ENCODE measurements at regions not wholly inside any gene's neighbourhood (a gene's known extent, or its start where the extent isn't known, plus 50 kb on each side); places are given as distances from the start of the nearest gene placed in this dataset.

DNA sequence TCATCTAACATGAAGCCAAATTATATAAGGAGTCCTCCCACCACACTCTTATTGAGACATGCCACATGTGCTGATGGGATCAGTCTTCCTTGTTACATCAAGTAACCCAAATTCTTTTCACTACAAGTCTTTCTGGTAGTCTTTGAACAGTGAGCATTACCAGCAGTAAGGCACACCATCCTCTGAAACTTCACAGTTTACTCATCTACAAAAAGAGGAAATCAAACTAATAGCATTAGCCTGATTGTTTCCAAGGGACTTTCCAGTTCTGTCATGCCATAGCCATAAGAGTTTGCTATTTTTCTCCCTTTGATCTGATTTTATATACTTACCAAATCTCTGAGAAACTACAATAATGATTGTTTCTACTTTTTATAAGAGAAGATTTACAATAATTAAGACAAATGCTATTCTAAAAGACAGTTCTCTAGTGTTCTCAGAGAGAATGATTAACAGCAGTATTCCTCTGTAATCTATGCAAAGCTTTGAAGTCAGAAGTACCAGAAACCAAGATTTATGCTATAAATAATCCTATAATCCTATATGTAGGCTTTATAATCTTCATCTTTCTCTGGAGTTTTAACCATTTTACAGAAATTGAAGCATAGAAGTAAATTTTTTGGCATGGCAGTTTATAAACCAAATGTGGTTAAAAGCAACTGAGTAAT, 166.2 kb upstream of the ACO1 start:
- no peak for DNase-seq

DNA sequence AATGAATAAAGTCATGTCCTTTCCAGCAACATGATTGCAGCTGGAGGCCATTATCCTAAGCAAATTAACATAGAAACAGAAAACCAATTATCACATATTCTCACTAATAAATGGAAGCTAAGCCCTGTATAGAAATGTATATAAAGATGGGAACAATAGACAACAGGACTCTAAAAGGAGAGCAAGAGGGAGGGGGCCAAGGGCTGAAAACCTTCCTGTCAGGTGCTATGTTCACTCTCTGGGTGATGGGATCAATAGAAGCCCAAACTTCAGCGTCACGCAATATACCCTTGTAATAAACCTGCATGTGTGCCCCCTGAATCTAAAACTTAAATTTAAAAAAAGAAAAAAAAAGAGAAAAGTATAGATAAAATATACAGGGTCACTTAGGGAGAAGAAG, 163.7 kb upstream of the ACO1 start:
- DNase-seq, result no peak

- no peak for DNase-seq
These were observed 150.0 kb upstream of the ACO1 start for GRCh38 chr9:32234451-32234850.

DNA sequence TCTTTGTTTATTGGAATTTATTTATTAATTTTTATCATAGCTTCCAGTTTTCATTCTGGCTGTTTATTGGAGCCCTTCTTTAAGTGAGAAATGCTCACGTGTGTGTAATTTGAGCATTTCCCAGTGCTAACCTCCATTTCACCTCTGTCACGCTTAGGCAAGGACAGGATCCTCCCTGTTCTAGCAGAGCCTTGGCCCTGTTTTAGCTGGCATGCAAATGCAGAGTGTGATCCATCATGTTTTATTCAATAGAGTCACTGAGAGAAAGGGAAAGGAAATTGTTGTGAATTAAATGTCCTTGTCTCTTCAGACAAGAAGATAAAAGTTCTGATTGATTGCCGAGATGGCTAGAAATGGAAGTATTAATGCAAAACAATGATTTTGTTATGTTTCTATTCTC, 137.3 kb upstream of the ACO1 start:
- DNase-seq, result no peak

DNA sequence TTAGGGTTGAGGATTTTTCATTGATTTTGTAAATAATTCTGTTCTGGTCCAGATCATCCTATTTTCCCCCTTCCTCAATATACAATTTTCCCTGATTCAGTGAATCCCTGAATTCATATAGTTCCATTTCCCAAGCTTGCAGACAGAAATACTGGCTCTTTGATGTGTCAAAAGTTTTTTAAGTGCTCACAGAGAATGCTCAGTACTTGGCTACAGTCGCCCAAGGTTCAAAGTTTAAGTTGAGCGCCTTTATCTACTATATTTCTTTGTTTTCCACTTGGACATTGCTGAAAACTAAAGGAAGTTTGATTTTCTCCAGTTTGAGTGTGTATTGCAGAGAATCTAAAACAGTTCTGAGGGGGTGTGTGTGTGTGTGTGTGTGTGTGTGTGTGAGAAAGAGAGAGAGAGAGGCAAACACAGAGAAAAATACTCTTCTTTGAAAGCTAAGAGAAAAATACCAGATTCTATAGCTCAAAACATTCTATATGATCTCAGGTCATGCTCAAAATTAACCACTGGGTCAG, 136.2 kb upstream of the ACO1 start:
- no peak for DNase-seq

GRCh38 chr9:32251539-32251938, 132.9 kb upstream of the ACO1 start:
- peak; percentile 60 for DNase-seq

DNA sequence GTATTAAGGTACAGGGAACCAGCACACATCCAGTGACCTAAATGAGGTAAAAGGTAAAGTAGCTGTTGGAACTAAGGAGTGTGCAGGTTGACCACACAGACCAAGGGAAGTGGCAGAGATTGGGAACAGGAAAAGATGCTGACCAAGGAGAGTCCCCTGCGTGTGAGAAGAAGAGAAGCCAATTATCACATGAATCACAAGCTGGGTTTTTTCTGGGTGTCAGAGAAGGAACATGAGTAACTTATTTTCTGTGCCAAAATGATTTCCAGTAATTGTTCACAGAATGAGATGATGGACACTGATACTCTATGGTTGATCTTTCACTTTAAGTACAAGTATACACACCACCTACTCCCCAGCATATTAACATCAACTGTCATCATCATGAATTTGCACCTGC, 130.7 kb upstream of the ACO1 start:
- no peak for DNase-seq

DNA sequence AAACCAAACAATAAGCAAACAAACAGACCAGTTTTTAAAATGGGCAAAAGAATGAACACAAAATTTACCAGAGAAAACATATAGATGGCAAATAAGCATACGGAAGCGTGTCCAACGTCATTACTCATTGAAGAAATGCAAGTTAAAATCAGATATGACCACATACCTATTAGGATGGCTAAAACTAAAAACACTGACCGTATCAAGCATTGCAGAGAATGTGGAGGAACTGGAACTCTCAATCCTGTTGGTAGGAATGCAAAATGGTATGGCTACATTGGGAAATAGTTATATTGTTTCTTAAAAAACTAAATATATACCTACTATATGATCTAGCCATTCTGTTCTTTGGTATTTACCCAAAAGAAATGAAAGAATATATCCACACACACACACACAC, 129.4 kb upstream of the ACO1 start:
- DNase-seq, result no peak

DNA sequence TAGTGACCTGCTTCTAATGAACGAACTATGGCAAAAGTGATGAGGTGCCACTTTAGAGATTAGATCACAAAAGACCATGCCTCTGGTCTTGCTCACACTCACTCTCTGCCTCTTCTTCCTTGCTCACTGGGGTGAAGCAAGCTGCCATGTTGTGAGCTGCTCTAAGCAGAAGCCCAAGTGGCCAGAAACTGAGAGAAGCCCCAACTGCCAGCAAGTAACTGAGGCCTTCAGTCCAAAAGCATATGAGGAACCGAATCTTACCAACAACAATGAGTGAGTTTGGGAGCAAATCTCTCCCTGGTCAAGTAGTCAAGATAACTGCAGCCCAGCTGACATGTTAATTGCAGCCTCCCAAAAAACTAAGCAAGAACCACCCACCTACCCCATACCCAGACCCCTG, 126.0 kb upstream of the ACO1 start:
- DNase-seq, result no peak

- DNase-seq, result no peak
These were observed 124.1 kb upstream of the ACO1 start for GRCh38 chr9:32260151-32260862.

DNA sequence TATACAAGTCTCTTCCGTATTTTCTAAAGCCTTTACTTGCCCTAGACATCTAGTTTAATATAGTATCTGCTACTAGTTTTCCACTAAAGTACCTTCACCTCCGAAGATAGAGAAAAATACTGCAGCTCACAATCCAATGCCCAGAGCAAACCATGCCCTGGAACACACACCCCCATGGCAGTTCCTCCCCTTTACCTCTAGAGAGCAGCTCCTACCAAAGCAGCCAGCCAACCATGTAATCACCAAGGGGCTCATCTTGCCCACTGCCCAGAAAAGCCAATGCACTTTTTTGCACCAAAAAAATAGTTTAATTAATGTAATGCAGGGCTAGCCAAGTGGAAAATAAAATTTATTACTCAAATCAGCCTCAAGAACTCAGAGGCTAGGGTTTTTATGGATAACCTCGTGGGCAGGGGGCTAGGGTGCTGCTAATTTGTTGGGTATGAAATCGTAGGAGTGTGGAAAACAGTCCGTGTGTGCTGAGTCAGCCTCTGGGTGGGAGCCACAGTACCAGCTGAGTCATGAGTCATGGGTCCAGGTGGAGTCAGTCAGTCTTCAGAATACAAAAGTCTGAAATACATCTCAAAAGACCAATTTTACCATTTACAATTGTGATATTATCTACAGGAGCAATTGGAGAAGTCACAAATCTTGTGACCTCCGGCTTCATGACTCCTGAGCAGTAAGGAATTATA, 120.1 kb upstream of the ACO1 start:
- DNase-seq, result peak; percentile 76

- DNase-seq, result no peak
These were observed 119.4 kb upstream of the ACO1 start for GRCh38 chr9:32265037-32265436.

GRCh38 chr9:32278991-32279390, 105.5 kb upstream of the ACO1 start:
- no peak for DNase-seq

GRCh38 chr9:32289756-32290155, 94.7 kb upstream of the ACO1 start:
- no peak for DNase-seq

GRCh38 chr9:32291370-32291769, 93.1 kb upstream of the ACO1 start:
- no peak for DNase-seq

DNA sequence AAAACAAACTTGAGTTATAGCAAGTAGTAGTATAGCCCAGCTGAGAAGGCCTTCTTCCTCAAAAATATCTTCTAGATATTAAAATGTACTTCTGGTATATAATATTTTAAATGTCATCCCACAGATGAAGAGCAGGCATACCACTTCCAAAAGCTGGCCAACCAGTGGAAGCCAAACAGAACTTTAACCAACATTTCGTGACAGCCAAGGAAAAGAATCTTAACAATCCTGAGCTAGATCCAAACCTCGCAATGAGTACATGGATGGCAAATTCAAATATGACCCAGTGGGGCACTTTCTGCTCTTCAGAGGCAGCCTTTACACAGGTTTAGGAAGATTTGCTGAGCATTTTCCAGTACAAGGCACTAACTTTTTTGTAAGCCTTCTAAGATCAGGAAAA, 91.8 kb upstream of the ACO1 start:
- no peak for DNase-seq

- DNase-seq, result no peak
These were observed 91.4 kb upstream of the ACO1 start for GRCh38 chr9:32293091-32293490.

DNA sequence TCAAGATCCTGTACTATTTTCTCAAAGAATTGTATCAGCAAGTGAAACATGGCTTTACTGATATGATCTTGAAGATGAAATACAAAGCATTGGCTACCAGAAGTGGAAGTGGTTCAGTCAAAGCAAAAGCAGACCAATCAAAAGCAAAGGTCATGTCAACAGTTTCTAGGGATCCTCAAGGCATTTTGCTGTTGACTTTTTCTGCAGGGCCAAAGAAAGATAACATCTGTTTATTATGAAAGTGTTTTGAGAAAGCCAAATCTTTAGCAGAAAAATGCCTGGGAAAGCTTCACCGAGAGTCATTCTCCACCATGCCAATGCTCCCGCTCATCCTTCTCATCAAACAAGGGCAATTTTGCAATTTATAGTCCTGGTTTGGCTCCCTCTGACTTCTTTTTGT, 90.3 kb upstream of the ACO1 start:
- no peak for DNase-seq

DNA sequence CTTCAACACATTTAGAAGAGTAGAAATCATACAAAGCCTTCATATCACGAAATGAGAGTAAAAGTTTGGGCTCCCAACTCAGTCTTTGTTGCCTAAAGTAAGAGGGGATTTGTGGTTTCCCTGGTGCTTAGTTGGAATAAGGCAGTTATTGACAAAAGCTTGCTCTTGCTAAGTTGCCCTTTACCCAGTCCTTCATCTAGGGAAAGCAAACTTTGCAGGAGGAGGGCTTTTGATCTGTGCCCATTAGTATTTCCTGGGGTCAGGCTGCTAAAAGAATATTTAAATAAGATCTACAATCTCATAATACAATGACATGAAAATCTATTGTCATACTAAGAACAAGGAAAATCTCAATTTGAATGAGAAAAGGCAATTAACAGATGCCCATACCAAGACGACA, 84.1 kb upstream of the ACO1 start:
- DNase-seq, result no peak

DNA sequence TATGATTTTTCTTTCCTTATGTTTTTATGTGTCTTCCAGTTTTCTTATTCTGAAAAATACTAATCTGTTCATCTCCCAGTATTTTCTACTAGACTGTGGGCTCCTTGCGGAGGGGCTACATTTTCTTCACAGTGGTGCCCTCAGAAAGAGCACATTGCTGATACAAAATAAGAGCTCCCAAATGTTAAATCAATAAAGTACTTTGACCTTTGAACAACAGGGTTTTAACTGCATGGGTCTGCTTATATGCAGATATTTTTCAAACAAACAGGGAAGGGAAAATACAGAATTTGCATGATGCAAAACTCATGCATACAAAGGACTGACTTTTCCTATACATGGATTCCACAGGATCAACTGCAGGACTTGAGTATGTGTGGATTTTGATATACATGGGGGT, 79.9 kb upstream of the ACO1 start:
- DNase-seq, result no peak

GRCh38 chr9:32306006-32306405, 78.4 kb upstream of the ACO1 start:
- DNase-seq, result no peak

GRCh38 chr9:32319312-32319929, 65.0 kb upstream of the ACO1 start:
- DNase-seq, result no peak

GRCh38 chr9:32322622-32323021, 61.8 kb upstream of the ACO1 start:
- no peak for DNase-seq

GRCh38 chr9:32326146-32326545, 58.3 kb upstream of the ACO1 start:
- DNase-seq, result no peak
